Calu3 (cell line): ENCODE measurements at regions not wholly inside any gene's neighbourhood (a gene's known extent, or its start where the extent isn't known, plus 50 kb on each side); places are given as distances from the start of the nearest gene placed in this dataset.
A peak's percentile ranks its signal among the peaks of the same experiment; 100 is the strongest.

Experiments
- BruUV-seq: library from RNA; stranded (reverse); fragments of 400-500 nt; replicated peaks from 2 replicates; lab custom pipeline; 2021; lab: Mats Ljungman, UMichigan
- CTCF ChIA-PET: fragments of 300-600 bp; sonication (Branson Sonifier 250); formaldehyde crosslinking; loops from one replicate; lab custom pipeline; 2022; ENCODE audit warnings: antibody characterized with exemption; lab: Charles Lee
- DNase-seq: peaks from one replicate; pipeline ENCODE4 v3.0.0; 2022
- H3K27ac Mint-ChIP-seq: one replicate; pipeline ENCODE4 v1.8.0; 2022; ENCODE audit warnings: mixed read lengths; ENCODE audit not compliant: unreplicated experiment
- H3K27me3 Mint-ChIP-seq: one replicate; pipeline ENCODE4 v1.8.0; 2022; ENCODE audit warnings: mixed read lengths; ENCODE audit not compliant: unreplicated experiment
- H3K36me3 Mint-ChIP-seq: one replicate; pipeline ENCODE4 v1.8.0; 2022; ENCODE audit warnings: mild to moderate bottlenecking, moderate library complexity, mixed read lengths; ENCODE audit not compliant: insufficient read depth, unreplicated experiment
- H3K4me1 Mint-ChIP-seq: one replicate; pipeline ENCODE4 v1.8.0; 2022; ENCODE audit warnings: mild to moderate bottlenecking, low read depth, mixed read lengths; ENCODE audit not compliant: unreplicated experiment
- H3K4me3 Mint-ChIP-seq: one replicate; pipeline ENCODE4 v1.8.0; 2022; ENCODE audit warnings: mild to moderate bottlenecking, low read depth, moderate library complexity, mixed read lengths; ENCODE audit not compliant: unreplicated experiment
- H3K9me3 Mint-ChIP-seq: one replicate; pipeline ENCODE4 v1.8.0; 2022; ENCODE audit warnings: low read depth, mixed read lengths; ENCODE audit not compliant: unreplicated experiment
- intact Hi-C: fragments of 100-400 bp; cut with micrococcal nuclease; formaldehyde crosslinking; loops from one replicate; pipeline ENCODE4 v1.10.0; 2022; ENCODE audit not compliant: unreplicated experiment
- TF ChIP-seq, protein P1 (sequence below): fragments of 200-600 bp; IDR thresholded peaks from one replicate; pipeline ENCODE4 v1.8.0; 2022; ENCODE audit warnings: antibody characterized with exemption; ENCODE audit not compliant: unreplicated experiment

DNA sequence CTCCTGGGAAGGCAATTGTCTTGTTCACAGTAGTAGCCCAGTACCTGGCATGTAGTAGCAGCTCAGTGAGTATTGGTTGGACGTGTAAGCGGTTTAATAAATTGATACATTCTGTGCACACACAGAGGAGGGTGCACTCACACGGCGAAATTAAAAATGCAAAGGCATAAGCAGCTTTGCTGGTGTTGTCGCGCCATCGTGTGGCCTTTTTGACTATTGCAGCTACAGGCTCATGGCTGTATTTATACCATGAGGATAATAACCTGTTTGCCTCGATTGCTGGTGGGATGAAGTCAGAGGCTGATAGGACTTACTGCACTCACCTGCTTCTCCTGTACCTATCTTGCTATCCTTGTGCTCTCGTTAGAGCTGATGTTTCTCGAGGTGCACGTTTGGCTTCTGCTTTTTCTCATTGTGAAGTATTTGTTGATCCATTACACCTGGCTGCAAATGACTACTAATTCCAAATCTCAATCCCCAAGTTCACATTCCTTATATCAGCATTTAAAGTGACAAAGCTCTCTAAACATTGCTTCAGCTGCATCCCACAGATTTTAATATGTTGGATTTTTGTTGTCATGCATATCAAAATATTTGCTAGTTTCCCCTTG lies 61.5 kb downstream of the TBXT start:
- intact Hi-C loops = loop anchor here (1.0 to 10.0 kb wide), 3 partner anchors 216 to 381 kb away; no protein-coding TSS in a partner anchor
- peaks cover 5% of the 10 kb centered on the region for H3K9me3 Mint-ChIP-seq
- no peaks in the 10 kb centered on the region for H3K36me3 Mint-ChIP-seq
- CTCF ChIA-PET = interaction anchor here (0.7 to 1.8 kb wide), 6 partner anchors 8 to 1181 kb away, joined by 3 to 16 read pairs (median 5); no protein-coding TSS in a partner anchor
- H3K4me3 Mint-ChIP-seq = no peak overlapping the region
- H3K4me1 Mint-ChIP-seq = no peaks in the 10 kb centered on the region
- H3K27me3 Mint-ChIP-seq = peaks cover 42% of the 10 kb centered on the region
- TF ChIP-seq, protein P1, sequence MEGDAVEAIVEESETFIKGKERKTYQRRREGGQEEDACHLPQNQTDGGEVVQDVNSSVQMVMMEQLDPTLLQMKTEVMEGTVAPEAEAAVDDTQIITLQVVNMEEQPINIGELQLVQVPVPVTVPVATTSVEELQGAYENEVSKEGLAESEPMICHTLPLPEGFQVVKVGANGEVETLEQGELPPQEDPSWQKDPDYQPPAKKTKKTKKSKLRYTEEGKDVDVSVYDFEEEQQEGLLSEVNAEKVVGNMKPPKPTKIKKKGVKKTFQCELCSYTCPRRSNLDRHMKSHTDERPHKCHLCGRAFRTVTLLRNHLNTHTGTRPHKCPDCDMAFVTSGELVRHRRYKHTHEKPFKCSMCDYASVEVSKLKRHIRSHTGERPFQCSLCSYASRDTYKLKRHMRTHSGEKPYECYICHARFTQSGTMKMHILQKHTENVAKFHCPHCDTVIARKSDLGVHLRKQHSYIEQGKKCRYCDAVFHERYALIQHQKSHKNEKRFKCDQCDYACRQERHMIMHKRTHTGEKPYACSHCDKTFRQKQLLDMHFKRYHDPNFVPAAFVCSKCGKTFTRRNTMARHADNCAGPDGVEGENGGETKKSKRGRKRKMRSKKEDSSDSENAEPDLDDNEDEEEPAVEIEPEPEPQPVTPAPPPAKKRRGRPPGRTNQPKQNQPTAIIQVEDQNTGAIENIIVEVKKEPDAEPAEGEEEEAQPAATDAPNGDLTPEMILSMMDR = peak; percentile 84
- no peak overlapping the region for H3K27ac Mint-ChIP-seq
- no TSS peak for BruUV-seq
- DNase-seq = peak; percentile 80

DNA sequence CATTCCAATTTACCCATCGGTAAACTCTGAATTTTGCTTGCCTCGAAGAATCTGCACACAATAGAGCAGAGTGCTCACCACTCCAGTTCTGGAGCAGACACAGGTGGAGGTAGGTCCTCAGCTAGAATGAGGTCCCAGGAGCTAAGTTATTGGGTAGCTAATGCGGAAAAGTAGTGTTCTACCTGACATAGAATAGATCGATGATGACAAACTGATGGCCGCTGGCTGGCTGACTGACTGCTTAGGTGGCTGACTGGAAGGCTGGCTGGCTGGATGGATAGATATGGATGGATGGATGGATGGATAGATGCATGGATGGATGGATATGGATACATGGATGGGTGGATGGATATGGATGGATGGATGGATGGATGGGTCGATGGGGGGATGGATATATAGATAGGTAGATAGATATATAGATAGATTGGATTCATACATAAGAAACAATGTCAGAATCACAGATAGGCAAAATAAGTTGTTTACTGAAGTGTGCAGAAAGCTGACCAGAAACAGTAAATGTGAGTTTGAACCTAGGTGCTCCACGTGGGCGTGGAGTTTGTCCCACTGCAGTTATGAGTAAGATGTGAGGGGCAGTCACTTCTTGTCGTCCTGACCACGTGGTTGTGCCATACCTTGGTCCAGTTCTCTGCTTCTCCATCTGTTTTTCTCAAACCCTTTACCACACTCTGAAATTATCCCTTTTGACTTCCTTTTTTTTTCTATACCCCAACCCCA lies 62.1 kb downstream of the TBXT start:
- no peak overlapping the region for H3K27ac Mint-ChIP-seq
- H3K36me3 Mint-ChIP-seq = no peaks in the 10 kb centered on the region
- DNase-seq = no peak
- CTCF ChIA-PET = interaction anchor here (0.6 to 1.8 kb wide), 6 partner anchors 8 to 1180 kb away, joined by 3 to 16 read pairs (median 5); no protein-coding TSS in a partner anchor
- H3K4me3 Mint-ChIP-seq = no peak overlapping the region
- peaks cover 5% of the 10 kb centered on the region for H3K9me3 Mint-ChIP-seq
- intact Hi-C loops = loop anchor here (1.0 to 10.0 kb wide), 3 partner anchors 215 to 381 kb away; no protein-coding TSS in a partner anchor
- TF ChIP-seq, protein P1 = no peak
- no TSS peak for BruUV-seq
- H3K27me3 Mint-ChIP-seq = peaks cover 42% of the 10 kb centered on the region
- H3K4me1 Mint-ChIP-seq = no peaks in the 10 kb centered on the region

DNA sequence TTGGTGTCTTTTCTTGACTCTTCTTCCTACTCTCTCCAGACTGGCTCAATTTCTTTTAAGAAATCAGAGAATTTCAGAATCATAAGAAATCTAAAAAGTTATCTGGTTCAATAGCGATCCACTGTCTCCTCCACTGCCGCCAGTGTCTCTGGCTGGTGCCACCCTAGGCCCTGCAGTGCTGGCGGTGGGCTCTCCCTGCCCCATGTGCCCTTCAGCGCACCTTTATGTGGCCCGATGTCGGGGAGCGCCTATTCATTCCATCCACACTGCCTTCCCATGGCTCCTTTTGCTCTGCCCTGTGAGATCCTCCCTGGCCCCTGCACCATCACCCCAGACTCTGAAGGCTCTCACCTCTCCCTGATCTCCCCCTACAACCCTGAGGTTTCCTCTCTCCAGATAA lies 62.8 kb downstream of the TBXT start:
- peaks cover 42% of the 10 kb centered on the region for H3K27me3 Mint-ChIP-seq
- no peak overlapping the region for H3K27ac Mint-ChIP-seq
- no peaks in the 10 kb centered on the region for H3K36me3 Mint-ChIP-seq
- no TSS peak for BruUV-seq
- peaks cover 5% of the 10 kb centered on the region for H3K9me3 Mint-ChIP-seq
- intact Hi-C loops = loop anchor here (10.0 kb wide), 1 partner anchor 380 kb away; no protein-coding TSS in a partner anchor
- no peak for DNase-seq
- TF ChIP-seq, protein P1 = no peak
- CTCF ChIA-PET = interaction anchor here (0.6 to 1.8 kb wide), 2 partner anchors 213 to 220 kb away, joined by 3 to 16 read pairs; no protein-coding TSS in a partner anchor
- H3K4me3 Mint-ChIP-seq = no peak overlapping the region
- H3K4me1 Mint-ChIP-seq = no peaks in the 10 kb centered on the region

DNA sequence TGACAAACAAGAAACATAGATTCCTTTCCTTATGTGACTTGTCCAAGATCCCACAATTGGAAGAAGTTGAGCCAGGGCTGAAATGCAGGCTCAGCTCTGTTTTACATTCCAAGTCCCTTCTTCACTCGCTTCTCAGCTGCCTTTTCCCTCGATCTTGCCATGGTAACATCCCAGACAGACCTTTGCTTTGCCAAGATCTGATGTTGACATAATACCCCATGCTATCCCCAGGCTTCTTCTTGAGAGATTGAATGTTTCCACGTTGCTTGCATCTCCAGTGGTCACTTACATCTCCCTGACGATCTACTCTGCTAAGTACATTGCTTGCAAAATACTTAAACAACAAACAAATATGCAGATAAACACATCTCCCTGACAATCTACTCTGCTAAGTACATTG lies 63.5 kb downstream of the TBXT start:
- Mint-ChIP-seq H3K4me1 (no peaks in the 10 kb centered on the region), H3K27ac (no peak overlapping the region), H3K9me3 (peaks cover 5% of the 10 kb centered on the region), H3K27me3 (peaks cover 42% of the 10 kb centered on the region), H3K4me3 (no peak overlapping the region), H3K36me3 (no peaks in the 10 kb centered on the region)
- no TSS peak for BruUV-seq
- no peak for DNase-seq
- CTCF ChIA-PET = interaction anchor here (1.0 kb wide), 1 partner anchor 8 kb away, joined by 3 read pairs; no protein-coding TSS in a partner anchor
- intact Hi-C loops = loop anchor here (10.0 kb wide), 1 partner anchor 379 kb away; no protein-coding TSS in a partner anchor
- TF ChIP-seq, protein P1 = no peak
